HG02623 (cell line): ENCODE measurements at regions not wholly inside any gene's neighbourhood (a gene's known extent, or its start where the extent isn't known, plus 50 kb on each side); places are given as distances from the start of the nearest gene placed in this dataset.
"Not testable (repeated sequence)": the region's sequence is repeated elsewhere in the genome, so short reads cannot be mapped to it uniquely, and the experiment has no call there.

Source experiments
- ATAC-seq: cut with Tn5 transposase; IDR thresholded peaks from one replicate; pipeline ENCODE4 v1.9.1; 2021; ENCODE audit warnings: moderate library complexity; ENCODE audit not compliant: unreplicated experiment

- no peak for ATAC-seq
Measured at GRCh38 chr1:200496937-200497336, 87.1 kb upstream of the ZNF281 start.

GRCh38 chr1:200495901-200496300 lies 86.1 kb upstream of the ZNF281 start:
- no peak for ATAC-seq

DNA sequence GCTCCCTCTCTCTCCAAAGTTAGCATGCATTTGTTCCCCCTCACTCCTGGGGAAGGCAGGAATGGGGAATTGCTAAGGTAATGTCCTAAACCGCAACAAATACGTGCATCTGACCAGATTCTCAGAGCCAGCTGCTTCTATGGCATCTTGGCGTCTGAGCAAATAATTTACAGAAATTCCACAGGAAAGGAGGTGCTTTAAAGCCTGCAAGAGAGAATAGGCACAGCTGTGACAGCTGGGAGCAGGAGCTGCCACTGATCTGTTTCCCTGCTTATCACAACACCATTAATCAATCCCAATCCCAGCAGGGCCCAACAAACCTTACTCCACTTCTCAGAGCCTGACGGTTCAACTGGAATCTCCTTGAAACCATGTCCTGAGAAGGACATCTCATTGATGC lies 83.5 kb upstream of the ZNF281 start:
- ATAC-seq = no peak

DNA sequence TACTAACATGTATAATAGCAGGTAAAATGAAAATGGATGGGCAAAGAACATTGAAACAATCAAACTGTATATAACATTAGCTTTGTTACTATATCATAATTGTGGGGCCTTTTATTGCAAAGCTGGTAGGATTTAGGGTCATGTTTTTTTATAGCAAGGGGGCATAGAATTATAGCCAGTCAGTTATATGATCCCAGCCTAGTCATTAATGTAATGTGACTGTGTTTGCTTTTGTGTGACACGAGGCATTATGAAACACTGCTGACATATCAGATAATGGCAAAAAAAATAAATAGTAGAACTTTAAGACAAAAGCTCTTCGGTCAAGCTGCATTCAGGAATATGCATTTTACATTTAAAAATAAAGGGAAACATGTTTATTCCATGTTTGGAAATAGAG lies 81.3 kb upstream of the ZNF281 start:
- no peak for ATAC-seq

DNA sequence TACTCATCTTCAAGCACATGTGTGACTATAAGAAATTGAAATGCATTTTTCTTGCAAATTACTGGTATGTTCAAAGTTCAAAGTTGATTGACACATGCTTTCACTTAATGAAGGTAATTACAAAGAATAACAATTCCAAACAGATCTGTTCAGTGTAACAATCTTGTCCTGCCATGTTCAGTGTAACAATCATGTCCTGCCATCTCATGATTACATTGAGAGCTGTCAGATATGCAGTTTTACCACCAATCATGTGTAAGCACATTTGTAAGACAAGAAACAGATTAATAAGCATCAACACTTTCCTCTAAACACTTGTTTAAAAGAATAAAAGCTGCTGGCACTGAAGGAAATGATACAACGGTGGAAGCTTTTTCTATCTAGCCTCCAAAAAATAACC lies 80.3 kb upstream of the ZNF281 start:
- ATAC-seq = no peak

DNA sequence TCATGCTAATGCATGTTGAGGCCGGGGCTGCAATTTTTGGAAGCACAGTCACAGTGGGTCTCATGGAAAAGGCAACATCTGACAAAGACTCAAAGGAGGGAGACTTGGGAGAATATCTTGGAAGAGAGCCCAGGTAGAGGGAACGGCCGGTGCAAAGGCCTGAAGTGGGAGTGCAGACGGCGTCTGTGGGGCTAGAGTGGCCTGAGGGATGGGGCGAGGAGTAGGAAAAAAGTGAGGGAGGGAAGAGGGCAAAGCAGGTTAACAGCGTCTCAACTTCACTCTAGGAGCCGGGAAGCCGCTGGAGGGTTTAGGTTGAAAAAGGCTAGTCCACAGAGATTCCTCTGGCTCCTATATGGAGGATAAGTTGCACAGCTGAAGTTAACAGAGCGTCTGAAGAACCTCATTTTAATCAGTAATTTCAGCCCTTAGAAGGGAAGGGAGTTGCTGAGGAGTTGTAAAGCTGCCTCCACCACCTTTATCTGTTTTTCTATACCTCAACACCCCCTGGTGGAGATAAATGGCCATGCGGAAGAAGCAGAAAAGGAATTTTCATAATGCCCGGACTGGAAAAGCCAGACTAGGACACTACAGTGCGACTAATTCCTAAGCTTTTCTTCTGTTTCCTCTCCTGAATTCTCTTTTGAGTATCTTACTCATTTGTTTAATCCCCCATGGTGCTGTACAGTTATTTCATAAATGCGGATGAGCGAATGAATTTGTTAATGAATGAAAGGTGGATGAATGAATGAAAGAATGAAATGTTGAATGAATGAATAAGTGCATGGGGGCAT lies 78.7 kb upstream of the ZNF281 start:
- ATAC-seq = no peak

GRCh38 chr1:200487650-200488049 lies 77.8 kb upstream of the ZNF281 start:
- no peak for ATAC-seq

GRCh38 chr1:200486634-200487033 lies 76.8 kb upstream of the ZNF281 start:
- ATAC-seq = no peak

DNA sequence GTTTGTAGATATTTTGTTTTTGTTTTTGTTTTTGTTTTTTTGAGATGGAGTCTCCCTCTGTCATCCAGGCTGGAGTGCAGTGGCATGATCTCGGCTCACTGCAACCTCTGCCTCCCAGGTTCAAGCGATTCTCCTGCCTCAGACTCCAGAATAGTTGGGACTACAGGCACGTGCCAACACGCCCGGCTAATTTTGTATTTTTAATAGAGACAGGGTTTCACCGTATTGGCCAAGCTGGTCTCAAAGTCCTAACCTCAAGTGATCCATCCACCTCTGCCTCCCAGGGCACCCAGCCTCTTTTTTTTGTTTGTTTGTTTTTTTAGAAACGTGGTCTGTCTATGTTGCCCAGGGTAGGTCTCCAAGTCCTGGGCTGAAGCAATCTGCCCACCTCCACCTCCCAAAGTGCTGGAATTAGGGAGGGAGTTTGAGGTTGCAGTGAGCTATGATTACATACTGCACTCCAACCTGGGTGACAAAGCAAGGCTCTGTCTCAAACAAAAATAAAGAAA lies 74.7 kb upstream of the ZNF281 start:
- ATAC-seq = not testable (repeated sequence)

DNA sequence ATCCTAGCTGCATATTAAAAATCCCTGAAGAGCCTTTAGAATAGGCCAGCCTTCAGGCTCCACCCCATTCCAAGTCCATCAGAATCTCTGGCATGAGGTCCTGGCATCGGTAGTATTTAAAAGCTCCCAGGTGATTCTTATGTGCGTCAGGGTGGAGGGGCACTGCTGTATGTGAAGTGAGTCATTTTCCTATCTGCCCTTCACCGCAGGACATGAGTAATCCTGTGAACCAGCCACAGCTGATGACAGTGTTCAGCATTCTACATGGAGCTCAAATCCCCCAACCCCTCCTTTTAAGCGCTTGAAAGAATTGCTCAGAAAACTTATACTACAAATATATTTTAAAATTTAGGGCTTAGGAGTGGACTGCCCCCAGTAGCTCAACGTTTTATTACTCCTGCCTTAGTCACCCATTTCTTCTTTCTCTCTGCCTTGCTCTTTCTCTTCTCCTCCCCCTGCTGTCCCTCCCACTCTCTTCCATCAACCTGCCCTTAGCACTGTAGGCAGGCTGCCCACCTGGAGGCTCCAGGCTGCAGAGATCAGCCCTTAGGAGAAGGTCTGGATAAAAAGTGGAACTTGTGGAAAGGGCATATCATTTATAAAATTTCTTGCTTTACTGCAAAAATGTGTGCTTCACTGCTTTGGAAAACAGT lies 73.8 kb upstream of the ZNF281 start:
- peak; percentile 97 for ATAC-seq

GRCh38 chr1:200480964-200481363 lies 71.1 kb upstream of the ZNF281 start:
- ATAC-seq = no peak

DNA sequence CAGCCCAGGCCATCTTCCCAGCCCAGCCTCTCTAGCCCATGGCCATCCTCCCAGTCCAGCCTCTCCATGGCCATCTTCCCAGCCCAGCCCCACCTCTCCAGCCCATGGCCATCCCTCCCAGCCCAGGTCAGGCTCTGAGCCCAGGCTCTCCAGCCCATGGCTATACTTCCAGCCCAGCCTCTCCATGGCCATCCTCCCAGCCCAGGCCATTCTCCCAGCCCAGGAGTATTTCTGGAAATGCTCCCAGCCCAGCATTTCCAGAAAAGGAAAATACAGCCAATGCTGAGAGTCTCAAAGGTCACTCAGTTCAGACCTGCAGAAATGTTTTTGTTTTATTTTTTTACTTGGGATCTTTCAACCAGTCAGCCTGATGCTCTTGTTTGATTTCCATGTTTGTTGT lies 70.0 kb upstream of the ZNF281 start:
- ATAC-seq = no peak

DNA sequence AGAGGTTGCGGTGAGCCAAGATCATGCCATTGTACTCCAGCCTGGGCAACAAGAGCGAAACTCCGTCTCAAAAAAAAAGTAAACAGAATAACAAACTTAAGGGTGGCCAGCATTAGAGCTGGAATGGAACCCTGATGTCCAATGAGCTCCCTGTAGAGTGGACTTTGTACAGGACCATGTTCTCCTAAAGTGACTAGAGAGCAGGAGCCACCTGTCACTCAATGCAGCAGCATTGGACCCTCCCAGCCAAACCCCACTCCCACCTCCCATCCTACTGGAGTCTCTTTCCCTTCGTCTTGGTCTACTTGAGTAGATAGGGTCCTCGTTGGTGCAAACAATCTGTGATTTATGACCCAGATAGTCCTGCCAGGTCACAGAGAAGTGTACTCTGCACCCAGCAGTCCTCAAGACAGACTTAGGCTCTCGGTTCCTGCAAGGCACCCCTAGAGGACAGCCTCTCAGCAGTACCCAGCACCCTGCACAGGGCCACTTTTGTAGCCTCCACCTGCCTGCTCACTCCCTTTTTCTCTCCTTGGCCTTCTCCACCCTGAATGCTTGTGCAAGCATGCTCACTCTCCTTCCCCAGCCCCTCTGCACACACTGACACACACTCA lies 69.2 kb upstream of the ZNF281 start:
- no peak for ATAC-seq

- no peak for ATAC-seq
Measured at GRCh38 chr1:200478239-200478623, 68.4 kb upstream of the ZNF281 start.

DNA sequence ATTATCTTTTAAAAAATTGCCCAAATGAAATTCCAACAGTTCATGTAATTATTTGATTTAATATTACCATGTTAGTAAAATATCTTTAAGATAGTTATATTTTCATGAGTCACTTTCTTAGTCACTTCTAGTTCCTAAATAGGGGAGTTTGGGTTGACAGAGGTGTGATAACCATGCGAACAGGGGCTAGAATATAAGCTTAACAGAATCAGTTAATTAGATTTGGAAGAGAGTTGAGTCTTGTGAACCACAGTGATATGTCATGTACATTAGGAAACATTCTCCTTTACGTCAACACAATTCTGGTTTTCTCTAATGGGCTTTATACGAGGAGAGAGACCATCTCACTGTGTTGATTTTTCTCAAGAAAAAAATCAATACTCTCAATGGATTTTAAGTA lies 64.8 kb upstream of the ZNF281 start:
- no peak for ATAC-seq

- ATAC-seq = peak; percentile 78
Measured at GRCh38 chr1:200473698-200474371, 64.0 kb upstream of the ZNF281 start.

GRCh38 chr1:200471739-200472138 lies 61.9 kb upstream of the ZNF281 start:
- no peak for ATAC-seq

- ATAC-seq = no peak
Measured at GRCh38 chr1:200468264-200469001, 58.6 kb upstream of the ZNF281 start.

GRCh38 chr1:200464784-200465400 lies 55.1 kb upstream of the ZNF281 start:
- ATAC-seq = no peak
